Motor neuron (in vitro differentiated cells): ENCODE measurements at regions not wholly inside any gene's neighbourhood (a gene's known extent, or its start where the extent isn't known, plus 50 kb on each side); places are given as distances from the start of the nearest gene placed in this dataset.

Experiments used
- ATAC-seq, 8 experiments: fragments of 200-7000 bp; cut with Tn5 transposase; replicated peaks in 6 of 8; 2 replicates each; pipeline ENCODE4 v1.8.0; 2021; ENCODE audit warnings: mild to moderate bottlenecking in 8 of 8, moderate library complexity in 8 of 8
- H3K27ac ChIP-seq, 2 donors: fragments of 250-450 bp; sonication (Bioruptor Pico); 2 replicates each; pipeline ENCODE4 v1.9.0; 2021; ENCODE audit warnings: antibody characterized with exemption in 2 of 2, mild to moderate bottlenecking in 2 of 2, moderate library complexity in 1 of 2
- H3K4me1 ChIP-seq, 2 donors: fragments of 250-450 bp; sonication (Bioruptor Pico); replicated peaks in 1 of 2; 2 replicates each; pipeline ENCODE4 v1.6.1; 2021; ENCODE audit warnings: antibody characterized with exemption in 2 of 2, mild to moderate bottlenecking in 2 of 2, moderate library complexity in 1 of 2
- H3K4me3 ChIP-seq, 5 donors: fragments of 250-450 bp; sonication (Bioruptor Pico); 2 replicates each; pipeline ENCODE4 v1.9.0; 2021; ENCODE audit warnings: antibody characterized with exemption in 5 of 5, mild to moderate bottlenecking in 5 of 5, moderate library complexity in 4 of 5
- WGBS, 10 experiments: fragments of 450-650 bp; shearing (Covaris generic); methylation state at CpG; one replicate each; pipeline ENCODE4 v1.0.0; 2022; 5-methylcytosine and 5-hydroxymethylcytosine counted together
- in situ Hi-C, 9 experiments: fragments of 400-800 bp; cut with MboI; loops; one replicate each; pipeline ENCODE4 v1.15.0; 2021; ENCODE audit warnings: low sequenced_read_pairs in 9 of 9, low pct_unique_long_range_greater_than_20kb in 2 of 9; ENCODE audit not compliant: unreplicated experiment in 9 of 9

DNA sequence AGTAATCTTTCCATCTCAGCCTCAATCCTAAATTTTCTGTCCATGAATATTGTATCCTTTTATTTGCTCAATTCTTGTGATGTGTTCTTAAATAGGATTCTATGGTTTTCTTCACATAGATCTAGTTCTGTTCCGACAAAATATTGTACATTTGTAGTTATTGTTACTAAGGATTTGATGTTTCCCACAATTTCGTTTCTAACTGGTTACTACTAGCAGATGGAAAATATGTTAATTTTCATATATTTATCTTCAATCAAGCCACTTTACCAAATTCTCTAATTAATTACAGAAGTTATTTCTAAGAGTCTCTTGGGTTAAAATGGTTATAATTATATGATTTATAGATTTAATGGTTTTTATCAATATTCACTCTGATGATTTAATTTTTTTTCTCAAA, 60.3 kb downstream of the SEC61B start:
- H3K4me1 ChIP-seq, result no peaks in the 10 kb centered on the region
- 70 to 100% (median 90%) methylated on average over 1 to 2 of the region's 2 CpGs for WGBS, 10 experiments
- no peak overlapping the region for H3K27ac ChIP-seq
- H3K4me3 ChIP-seq, result no peak overlapping the region
- in situ Hi-C loops, result loop anchor here in 1 of 9 experiments (25.0 kb wide), 1 partner anchor 530 kb away; the partner anchor contains the start of gene NR4A3
- no peak for ATAC-seq

DNA sequence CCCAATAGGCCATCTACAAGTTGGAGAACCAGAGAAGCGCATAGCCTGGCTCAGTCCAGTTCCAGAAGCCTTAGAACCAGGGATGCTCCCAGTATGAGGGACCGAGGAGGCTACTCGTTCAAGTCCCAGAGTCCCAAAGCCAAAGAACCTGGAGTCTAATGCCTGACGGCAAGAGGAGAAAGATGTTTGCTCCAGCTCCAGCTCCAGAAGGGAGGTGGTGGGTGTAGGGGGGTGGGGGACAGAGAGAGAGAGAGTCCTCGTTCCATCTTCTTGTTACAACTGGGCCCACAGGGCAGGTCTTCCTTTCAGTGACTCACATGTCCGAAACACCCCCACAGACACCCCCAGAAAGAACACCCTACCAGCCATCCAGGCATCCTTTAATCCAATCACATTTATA, 63.9 kb downstream of the SEC61B start:
- in situ Hi-C loops, result loop anchor here in 1 of 9 experiments (25.0 kb wide), 1 partner anchor 526 kb away; the partner anchor contains the start of gene NR4A3
- Histone ChIP-seq H3K27ac (no peak overlapping the region), H3K4me1 (no peaks in the 10 kb centered on the region), H3K4me3 (no peak overlapping the region)
- WGBS, 10 experiments, result 0 to 100% (median 80%) methylated on average over 1 to 5 of the region's 6 CpGs; no CpG with 5 or more reads in 1 of the 10 experiments
- ATAC-seq, result no peak

DNA sequence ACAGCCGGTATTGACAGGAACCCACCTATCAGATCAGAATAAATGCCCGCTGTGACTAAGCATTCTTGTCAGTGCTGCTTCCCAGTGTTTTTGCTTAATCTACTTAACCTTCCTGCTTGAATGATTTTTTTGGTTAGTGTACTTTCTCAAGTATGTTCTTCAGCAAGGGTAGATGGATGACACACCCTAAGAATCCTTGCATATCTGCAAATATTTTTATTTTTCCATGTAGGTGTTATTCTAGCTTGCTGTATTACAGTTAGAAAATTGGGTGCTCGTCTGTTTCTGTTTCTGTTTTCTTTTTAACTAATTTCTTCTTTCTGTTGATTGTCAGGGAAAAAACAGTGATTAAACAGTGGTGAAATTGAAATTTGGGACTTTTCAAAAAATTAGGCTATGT, 64.5 kb downstream of the SEC61B start:
- ATAC-seq, result peak in 2 of 8 experiments; percentile 34 to 44
- WGBS, 10 experiments, result 17 to 100% (median 82%) methylated on average over 1 to 3 of the region's 3 CpGs; no CpG with 5 or more reads in 1 of the 10 experiments
- no peak overlapping the region for H3K27ac ChIP-seq
- no peaks in the 10 kb centered on the region for H3K4me1 ChIP-seq
- in situ Hi-C loops, result loop anchor here in 1 of 9 experiments (25.0 kb wide), 1 partner anchor 526 kb away; the partner anchor contains the start of gene NR4A3
- H3K4me3 ChIP-seq, result no peak overlapping the region

DNA sequence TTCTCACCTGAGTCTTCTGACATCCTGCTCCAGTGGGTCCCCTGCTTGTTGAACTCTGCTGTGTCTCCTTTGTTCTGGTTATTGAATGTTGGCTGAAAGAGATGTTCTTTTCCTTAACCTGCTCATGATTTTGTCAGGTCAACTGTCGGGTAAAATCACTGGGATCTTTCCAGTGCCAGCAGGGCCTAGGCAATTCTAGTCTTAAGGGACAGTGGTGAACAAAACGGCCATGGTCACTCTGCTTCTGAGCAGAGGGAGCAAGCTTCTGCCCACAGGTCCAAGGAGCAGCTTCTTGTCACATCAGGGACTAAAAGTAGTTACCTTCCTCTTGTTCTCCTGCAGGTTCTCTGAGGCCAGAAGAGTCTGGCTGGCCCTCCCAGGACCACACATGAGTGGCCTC, 65.6 kb downstream of the SEC61B start:
- ATAC-seq, result no peak
- WGBS, 10 experiments, result 64 to 86% (median 73%) methylated on average over 1 to 2 of the region's 2 CpGs; no CpG with 5 or more reads in 6 of the 10 experiments

DNA sequence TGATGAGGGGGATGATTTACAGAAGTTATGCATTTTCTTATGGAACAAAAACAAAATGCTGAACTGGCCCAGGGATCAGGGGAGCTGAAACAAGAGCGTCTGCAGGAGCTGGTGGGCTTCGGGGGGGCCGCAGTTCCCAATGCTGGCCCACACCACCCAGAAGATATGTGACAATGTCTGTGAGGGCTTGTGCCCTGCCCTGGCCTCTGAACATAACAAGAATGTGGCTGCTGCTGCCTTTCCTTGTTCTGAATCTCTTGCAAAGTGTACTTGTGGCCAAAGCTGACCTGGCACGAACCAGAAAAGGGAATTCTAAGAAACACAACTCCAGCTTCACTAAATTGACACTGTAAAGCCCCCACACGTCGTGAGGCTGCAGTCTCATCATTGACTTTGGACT, 66.7 kb downstream of the SEC61B start:
- in situ Hi-C loops, result loop anchor here in 1 of 9 experiments (25.0 kb wide), 1 partner anchor 523 kb away; the partner anchor contains the start of gene NR4A3
- H3K4me1 ChIP-seq, result no peaks in the 10 kb centered on the region
- H3K4me3 ChIP-seq, result no peak overlapping the region
- no peak for ATAC-seq
- 50 to 100% (median 77%) methylated on average over 1 to 5 of the region's 6 CpGs; no CpG with 5 or more reads in 2 of the 10 experiments for WGBS, 10 experiments
- H3K27ac ChIP-seq, result no peak overlapping the region

More for the DNA sequence above, 65.6 kb downstream of the SEC61B start:
- Histone ChIP-seq H3K4me3 (no peak overlapping the region), H3K27ac (no peak overlapping the region), H3K4me1 (no peaks in the 10 kb centered on the region)
- in situ Hi-C loops, result loop anchor here in 1 of 9 experiments (25.0 kb wide), 1 partner anchor 525 kb away; the partner anchor contains the start of gene NR4A3

DNA sequence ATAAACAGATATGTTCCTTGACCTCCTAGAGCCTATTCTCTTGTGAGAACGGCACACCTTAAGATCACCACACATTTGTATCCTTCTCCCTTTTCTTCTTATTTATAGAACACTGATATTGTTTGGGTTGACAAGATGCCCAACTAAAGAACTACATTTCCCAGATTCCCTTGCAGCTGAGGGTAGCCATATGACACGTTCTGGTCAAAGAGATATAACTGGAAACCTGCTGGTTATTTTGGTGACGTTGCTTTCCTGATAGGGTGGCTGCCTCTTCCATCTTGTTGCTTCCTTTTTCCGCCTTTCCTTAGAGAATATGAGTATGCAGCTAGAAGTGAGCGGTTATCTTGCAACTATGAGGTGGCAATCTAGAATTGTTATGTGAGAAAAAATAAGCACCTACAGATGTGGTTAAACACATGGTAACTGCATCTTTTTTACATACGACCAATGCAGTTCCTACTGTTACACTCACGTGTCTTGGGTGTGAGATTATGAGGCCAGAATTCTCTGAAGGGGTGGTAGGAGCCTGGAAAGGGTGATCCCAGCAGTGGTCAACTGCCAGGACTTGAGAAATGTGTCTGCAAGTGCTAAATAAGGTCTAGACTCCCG, 72.9 kb downstream of the SEC61B start:
- in situ Hi-C loops, result loop anchor here in 1 of 9 experiments (25.0 kb wide), 1 partner anchor 517 kb away; the partner anchor contains the start of gene NR4A3
- ATAC-seq, result no peak
- H3K27ac ChIP-seq, result no peak overlapping the region
- WGBS, 10 experiments, result 36 to 100% (median 71%) methylated on average over 1 to 8 of the region's 8 CpGs
- no peak overlapping the region for H3K4me3 ChIP-seq
- peaks cover 0 to 3% of the 10 kb centered on the region in 2 donors for H3K4me1 ChIP-seq

DNA sequence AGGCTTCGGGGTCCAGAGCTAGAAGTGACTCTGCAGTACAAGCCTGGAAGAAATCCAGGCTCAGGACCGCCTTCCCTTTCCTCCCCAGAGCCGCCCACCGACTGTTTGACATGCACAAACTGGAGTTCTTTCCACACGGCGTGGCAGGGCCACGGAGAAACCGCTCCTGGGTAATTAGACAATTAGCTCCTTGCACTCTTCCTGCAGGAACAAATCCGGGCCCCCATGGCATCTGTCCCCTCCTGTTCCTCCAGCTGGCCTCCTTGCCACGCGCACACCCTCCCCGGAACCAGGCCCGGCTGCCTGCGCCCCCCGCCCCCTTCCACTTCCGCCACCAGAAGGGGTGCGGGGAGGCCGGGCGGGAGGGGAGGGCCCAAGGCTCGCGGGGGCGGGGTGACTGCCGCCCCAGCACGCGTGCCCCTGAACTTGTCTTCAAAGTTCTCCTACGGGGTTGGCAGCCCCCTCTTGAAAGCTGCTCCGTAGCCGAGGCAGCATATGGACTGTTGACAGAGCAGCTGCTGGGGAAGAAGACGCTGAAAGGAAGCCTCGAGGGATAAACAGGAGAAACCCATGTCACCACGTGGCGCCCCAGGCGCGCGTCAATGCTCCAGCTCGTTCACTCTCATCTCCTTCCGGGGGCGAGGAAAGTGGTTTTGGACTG, 74.3 kb downstream of the SEC61B start:
- 14 to 100% (median 74%) methylated on average over 1 to 7 of the region's 38 CpGs; no CpG with 5 or more reads in 4 of the 10 experiments for WGBS, 10 experiments
- Histone ChIP-seq H3K27ac (no peak overlapping the region), H3K4me1 (peaks cover 0 to 3% of the 10 kb centered on the region in 2 donors), H3K4me3 (no peak overlapping the region)
- in situ Hi-C loops, result loop anchor here in 1 of 9 experiments (25.0 kb wide), 1 partner anchor 516 kb away; the partner anchor contains the start of gene NR4A3
- peak in 3 of 8 experiments; percentile 14 to 38 (median 27) for ATAC-seq

DNA sequence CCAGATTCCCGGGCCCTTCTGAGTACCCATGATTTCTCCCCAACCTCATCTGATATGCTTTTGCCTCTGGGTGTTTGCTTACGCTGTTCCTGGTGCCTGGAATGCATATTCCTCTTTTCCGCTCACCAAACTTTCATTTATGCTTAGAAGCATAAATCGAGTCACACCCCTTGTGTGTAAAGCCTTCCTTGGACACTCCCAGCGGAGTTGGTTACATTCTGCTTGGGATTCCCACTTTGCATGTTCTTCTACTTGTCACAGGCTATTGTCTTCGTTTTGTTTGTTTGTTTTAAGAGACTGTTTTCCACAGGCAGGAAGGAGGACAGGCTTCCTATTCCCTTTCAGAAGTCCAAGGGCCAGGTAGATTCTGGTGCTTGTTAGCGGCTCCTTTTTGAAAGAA, 76.5 kb downstream of the SEC61B start:
- Histone ChIP-seq H3K27ac (no peak overlapping the region), H3K4me1 (peaks cover 3% of the 10 kb centered on the region in 2 donors), H3K4me3 (no peak overlapping the region)
- in situ Hi-C loops, result loop anchor here in 1 of 9 experiments (25.0 kb wide), 1 partner anchor 514 kb away; the partner anchor contains the start of gene NR4A3
- 16 to 89% (median 43%) methylated on average over 2 to 7 of the region's 7 CpGs; no CpG with 5 or more reads in 2 of the 10 experiments for WGBS, 10 experiments
- ATAC-seq, result peak in 3 of 8 experiments; percentile 76 to 90 (median 76)

DNA sequence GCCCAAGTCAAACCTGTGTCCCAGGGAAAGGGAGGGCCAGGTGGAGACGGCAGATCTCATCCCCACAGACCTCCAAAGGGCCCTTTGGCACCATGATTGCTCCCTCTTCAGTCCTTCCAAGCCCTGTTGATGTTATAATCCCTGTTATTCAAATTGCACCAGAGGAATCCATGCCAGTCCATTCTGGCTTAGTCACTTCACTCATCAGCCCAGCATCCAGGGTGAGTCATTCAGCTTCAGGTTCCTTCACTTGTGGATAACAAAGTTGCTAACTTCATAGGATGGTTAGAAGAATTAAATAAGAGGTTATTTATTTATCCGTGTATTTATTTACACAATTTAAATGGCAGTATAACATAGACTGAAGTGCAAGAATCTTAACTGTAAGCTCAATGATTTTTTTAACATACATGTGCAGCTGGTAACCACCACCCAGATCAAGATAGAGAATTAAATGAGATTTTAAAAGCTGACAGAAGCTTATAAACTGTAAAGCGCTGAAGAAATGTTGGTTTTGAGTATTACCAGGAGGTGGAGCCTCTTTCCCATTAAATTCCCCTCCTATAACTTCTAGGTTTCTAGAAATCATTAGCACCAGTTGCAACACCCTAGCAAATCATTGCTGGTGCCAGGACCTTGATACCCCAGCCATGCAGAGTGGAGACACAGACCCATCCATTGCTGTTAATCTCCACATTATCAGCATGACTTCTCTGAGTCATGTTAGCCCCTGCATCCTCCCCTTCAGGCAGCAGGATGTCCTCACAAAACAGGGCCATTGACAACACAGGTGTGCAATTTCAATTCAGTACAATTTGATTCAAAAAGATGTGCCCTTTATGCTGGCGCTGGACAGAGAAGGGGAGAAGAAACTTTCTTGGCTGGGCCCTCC, 77.4 kb downstream of the SEC61B start:
- no peak overlapping the region for H3K4me3 ChIP-seq
- 0 to 100% (median 66%) methylated on average over 1 to 3 of the region's 4 CpGs; no CpG with 5 or more reads in 2 of the 10 experiments for WGBS, 10 experiments
- H3K27ac ChIP-seq, result no peak overlapping the region
- peak in 6 of 8 experiments; percentile 47 to 71 (median 62) for ATAC-seq
- peaks cover 3% of the 10 kb centered on the region in 2 donors for H3K4me1 ChIP-seq
- in situ Hi-C loops, result loop anchor here in 1 of 9 experiments (25.0 kb wide), 1 partner anchor 513 kb away; the partner anchor contains the start of gene NR4A3

DNA sequence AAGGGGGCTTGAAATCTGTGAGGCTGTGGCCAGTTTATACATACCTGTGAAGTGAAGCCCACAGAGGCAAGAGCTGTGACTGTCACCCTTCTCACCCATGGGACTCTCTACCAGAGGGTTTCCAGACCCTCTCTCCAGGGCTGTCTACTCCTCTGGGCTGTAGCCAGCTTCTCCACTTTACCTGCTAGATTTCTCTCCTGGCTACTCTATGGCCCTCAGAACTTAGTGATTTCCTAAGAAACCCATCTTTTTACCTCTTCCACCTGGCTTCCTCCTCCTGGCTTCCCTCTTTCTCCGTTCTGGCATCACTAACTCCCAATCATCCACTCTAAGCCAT, 78.0 kb downstream of the SEC61B start:
- WGBS, 10 experiments, result 0 to 50% (median 0%) methylated on average over 1 of the region's 1 CpG; no CpG with 5 or more reads in 3 of the 10 experiments
- in situ Hi-C loops, result no loop called here
- H3K4me3 ChIP-seq, result no peak overlapping the region

DNA sequence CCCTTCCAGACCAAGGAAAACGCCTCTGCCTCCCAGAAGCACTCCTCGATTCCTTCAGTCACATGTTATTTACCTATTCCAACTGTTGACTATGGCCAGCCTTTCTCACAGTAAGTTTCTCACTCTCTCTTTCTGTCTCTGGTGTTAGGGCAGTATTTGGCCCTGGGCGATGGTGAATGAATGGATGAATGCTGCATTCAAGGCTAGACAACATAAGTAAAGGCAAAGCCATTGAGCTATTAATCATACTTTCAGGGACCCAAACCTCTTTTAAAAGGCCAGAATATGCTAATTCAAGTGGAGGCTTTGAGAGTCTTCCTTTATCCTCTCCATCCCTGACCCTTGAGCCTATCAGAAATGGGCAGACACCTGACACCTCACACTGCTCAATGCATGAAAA, 78.5 kb downstream of the SEC61B start:
- 40 to 96% (median 73%) methylated on average over 3 of the region's 3 CpGs; no CpG with 5 or more reads in 5 of the 10 experiments for WGBS, 10 experiments
- no peak overlapping the region for H3K4me3 ChIP-seq
- H3K27ac ChIP-seq, result no peak overlapping the region
- peaks cover 3% of the 10 kb centered on the region in 2 donors for H3K4me1 ChIP-seq
- in situ Hi-C loops, result no loop called here
- ATAC-seq, result no peak

More for the DNA sequence above, 78.0 kb downstream of the SEC61B start:
- ATAC-seq, result no peak
- peaks cover 3% of the 10 kb centered on the region in 2 donors for H3K4me1 ChIP-seq
- no peak overlapping the region for H3K27ac ChIP-seq

DNA sequence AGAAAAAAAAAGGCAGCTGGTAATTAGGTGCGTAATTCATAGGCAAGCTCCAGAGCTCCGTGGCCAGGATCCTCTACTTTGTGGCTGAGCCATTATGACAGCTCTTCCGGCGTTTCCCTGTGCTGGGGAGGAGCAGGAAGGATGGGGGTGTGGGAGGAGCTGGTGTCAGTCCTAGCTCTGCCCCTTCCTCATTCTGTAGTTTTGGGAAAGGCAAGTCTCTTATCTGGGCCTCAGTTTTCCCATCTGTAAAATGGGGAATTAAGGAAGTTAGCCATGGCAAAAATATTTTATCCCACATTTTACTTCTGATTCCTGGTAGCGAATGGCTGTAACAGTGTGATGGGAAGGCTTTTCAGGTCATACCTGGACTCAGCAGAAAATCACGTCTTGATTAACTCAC, 81.1 kb downstream of the SEC61B start:
- no peak for ATAC-seq
- in situ Hi-C loops, result no loop called here
- no peak overlapping the region for H3K27ac ChIP-seq
- peaks cover 0 to 3% of the 10 kb centered on the region in 2 donors for H3K4me1 ChIP-seq
- WGBS, 10 experiments, result 20 to 88% (median 70%) methylated on average over 1 to 6 of the region's 6 CpGs; no CpG with 5 or more reads in 1 of the 10 experiments
- H3K4me3 ChIP-seq, result no peak overlapping the region
